HFFc6 (cell line): ENCODE measurements at regions not wholly inside any gene's neighbourhood (a gene's known extent, or its start where the extent isn't known, plus 50 kb on each side); places are given as distances from the start of the nearest gene placed in this dataset.

Source experiments
- DNase-seq: peaks from one replicate; pipeline ENCODE4 v3.0.0-alpha.2; 2018
- H3K27ac Mint-ChIP-seq: 2 replicates; pipeline ENCODE4 v1.8.0; 2020; ENCODE audit warnings: mild to moderate bottlenecking, mixed read lengths
- H3K27me3 Mint-ChIP-seq: 2 replicates; pipeline ENCODE4 v1.8.0; 2021; ENCODE audit warnings: mild to moderate bottlenecking, moderate library complexity, mixed read lengths; ENCODE audit not compliant: insufficient read depth
- H3K36me3 Mint-ChIP-seq: 2 replicates; pipeline ENCODE4 v1.8.0; 2021; ENCODE audit warnings: low read depth, mixed read lengths
- H3K4me1 Mint-ChIP-seq: 2 replicates; pipeline ENCODE4 v1.8.0; 2020; ENCODE audit warnings: low read depth, mixed read lengths
- H3K4me3 Mint-ChIP-seq: 2 replicates; pipeline ENCODE4 v1.8.0; 2020; ENCODE audit warnings: mild to moderate bottlenecking, moderate library complexity, mixed read lengths
- H3K9me3 Mint-ChIP-seq: 2 replicates; pipeline ENCODE4 v1.8.0; 2020; ENCODE audit warnings: mild to moderate bottlenecking, mixed read lengths
- TF ChIP-seq, protein P1 (sequence below): fragments of 200-600 bp; sonication (generic); IDR thresholded peaks from 2 replicates; pipeline ENCODE4 v1.5.0; 2021; ENCODE audit warnings: antibody characterized with exemption, mild to moderate bottlenecking

DNA sequence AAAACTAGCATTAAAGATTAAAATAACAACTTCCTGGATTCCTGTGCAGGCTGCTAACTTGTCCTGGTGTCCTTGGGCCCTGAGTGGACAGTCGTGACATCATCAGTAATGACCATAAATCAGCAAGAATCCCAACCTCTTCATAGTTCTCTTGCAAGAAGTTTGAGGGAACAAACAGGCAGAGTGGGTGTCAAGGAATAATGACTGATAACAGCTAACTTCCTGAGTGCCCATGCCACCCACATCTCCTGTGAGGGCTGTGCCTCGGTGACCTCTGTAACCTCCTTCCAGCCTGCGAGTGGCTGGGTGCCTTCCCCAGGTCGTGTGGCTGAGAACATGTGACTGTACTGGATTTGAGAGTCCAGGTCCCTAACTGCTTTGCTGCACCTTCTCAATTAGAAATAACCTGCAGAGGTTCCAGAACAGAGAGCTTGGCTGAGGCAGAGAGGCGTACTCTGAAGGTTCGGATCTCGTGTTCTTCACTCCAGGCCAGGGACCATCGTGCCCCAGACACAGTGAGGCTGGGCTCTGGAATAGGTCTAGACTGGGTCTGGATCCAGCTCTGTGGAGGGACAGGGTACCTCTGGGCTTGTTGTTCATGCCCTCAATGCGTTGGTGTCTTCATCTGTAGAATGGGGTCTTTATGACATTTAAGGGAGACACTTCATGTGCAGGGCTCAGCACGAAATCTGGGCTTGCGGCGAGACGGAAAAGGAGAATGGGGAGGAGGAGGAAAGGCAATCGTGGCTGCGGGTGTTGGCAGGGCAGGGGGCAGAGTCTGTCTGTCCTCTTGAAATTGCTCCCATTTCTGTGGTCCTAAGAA lies 313.1 kb upstream of the ZNF32 start:
- Mint-ChIP-seq H3K4me3 (no peak overlapping the region), H3K4me1 (peaks cover 46% of the 10 kb centered on the region), H3K27me3 (peaks cover 3% of the 10 kb centered on the region), H3K27ac (no peak overlapping the region), H3K36me3 (no peaks in the 10 kb centered on the region), H3K9me3 (no peaks in the 10 kb centered on the region)
- TF ChIP-seq, protein P1, sequence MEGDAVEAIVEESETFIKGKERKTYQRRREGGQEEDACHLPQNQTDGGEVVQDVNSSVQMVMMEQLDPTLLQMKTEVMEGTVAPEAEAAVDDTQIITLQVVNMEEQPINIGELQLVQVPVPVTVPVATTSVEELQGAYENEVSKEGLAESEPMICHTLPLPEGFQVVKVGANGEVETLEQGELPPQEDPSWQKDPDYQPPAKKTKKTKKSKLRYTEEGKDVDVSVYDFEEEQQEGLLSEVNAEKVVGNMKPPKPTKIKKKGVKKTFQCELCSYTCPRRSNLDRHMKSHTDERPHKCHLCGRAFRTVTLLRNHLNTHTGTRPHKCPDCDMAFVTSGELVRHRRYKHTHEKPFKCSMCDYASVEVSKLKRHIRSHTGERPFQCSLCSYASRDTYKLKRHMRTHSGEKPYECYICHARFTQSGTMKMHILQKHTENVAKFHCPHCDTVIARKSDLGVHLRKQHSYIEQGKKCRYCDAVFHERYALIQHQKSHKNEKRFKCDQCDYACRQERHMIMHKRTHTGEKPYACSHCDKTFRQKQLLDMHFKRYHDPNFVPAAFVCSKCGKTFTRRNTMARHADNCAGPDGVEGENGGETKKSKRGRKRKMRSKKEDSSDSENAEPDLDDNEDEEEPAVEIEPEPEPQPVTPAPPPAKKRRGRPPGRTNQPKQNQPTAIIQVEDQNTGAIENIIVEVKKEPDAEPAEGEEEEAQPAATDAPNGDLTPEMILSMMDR: no peak
- no peak for DNase-seq

DNA sequence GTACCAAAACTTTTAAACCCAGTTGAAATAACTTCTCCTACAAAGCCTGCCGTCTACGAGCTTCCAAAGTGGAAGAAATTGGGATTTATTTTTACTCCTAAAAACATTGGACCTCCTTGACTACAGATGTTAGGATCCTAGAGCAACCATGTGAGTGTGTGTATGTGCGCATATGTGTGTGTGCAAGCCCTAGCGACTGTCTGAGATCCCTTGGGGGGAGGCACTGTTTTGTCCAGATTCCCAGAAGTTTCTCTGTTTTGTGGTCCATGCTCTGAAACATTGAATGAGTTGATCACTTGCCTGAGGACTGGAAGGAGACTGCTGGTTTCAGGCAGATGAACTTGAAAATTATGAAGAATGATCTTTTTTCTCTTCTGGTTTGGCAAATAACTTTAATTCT lies 312.3 kb upstream of the ZNF32 start:
- Mint-ChIP-seq H3K9me3 (no peaks in the 10 kb centered on the region), H3K27ac (no peak overlapping the region), H3K4me3 (no peak overlapping the region), H3K27me3 (peaks cover 3% of the 10 kb centered on the region), H3K4me1 (peaks cover 42% of the 10 kb centered on the region), H3K36me3 (no peaks in the 10 kb centered on the region)
- TF ChIP-seq, protein P1: no peak
- no peak for DNase-seq

DNA sequence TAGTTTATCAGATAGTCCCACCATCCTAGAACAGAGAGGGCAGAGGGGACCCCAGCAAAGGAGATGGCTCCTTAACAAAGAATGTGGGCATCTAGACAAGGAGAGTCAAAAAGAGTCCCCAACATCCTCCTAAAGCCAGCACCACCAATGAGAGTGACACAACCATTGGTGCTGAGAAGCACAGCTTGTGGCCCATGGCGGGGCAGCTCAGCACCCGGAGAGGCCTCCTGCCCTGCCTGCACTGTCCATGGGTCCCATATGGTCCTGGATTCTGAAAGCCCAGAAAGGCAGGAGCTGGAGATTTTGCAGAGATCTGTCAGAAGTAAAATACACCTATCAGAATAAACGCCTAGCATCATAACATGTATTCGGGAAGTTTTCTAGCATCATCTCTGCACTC lies 311.8 kb upstream of the ZNF32 start:
- peaks cover 37% of the 10 kb centered on the region for H3K4me1 Mint-ChIP-seq
- no peak overlapping the region for H3K27ac Mint-ChIP-seq
- H3K4me3 Mint-ChIP-seq: no peak overlapping the region
- TF ChIP-seq, protein P1: no peak
- H3K9me3 Mint-ChIP-seq: no peaks in the 10 kb centered on the region
- no peaks in the 10 kb centered on the region for H3K36me3 Mint-ChIP-seq
- DNase-seq: no peak
- H3K27me3 Mint-ChIP-seq: peaks cover 3% of the 10 kb centered on the region

DNA sequence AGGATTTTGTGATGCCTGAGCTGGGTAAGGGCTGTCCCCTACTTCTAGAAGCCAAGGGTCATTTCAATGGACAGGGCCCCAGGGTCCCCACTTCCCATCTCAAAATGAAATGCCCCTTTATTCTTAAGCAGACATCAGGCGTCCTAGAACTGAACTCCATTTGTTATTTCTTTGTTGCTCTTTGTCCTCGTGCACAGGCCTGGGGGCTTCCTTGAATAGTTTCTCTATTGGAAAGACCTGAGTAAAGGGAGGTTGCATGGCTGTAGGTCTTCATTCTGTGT lies 311.4 kb upstream of the ZNF32 start:
- no peak overlapping the region for H3K27ac Mint-ChIP-seq
- peaks cover 2% of the 10 kb centered on the region for H3K27me3 Mint-ChIP-seq
- TF ChIP-seq, protein P1: no peak
- H3K4me3 Mint-ChIP-seq: no peak overlapping the region
- no peaks in the 10 kb centered on the region for H3K9me3 Mint-ChIP-seq
- H3K36me3 Mint-ChIP-seq: no peaks in the 10 kb centered on the region
- no peak for DNase-seq
- peaks cover 33% of the 10 kb centered on the region for H3K4me1 Mint-ChIP-seq

DNA sequence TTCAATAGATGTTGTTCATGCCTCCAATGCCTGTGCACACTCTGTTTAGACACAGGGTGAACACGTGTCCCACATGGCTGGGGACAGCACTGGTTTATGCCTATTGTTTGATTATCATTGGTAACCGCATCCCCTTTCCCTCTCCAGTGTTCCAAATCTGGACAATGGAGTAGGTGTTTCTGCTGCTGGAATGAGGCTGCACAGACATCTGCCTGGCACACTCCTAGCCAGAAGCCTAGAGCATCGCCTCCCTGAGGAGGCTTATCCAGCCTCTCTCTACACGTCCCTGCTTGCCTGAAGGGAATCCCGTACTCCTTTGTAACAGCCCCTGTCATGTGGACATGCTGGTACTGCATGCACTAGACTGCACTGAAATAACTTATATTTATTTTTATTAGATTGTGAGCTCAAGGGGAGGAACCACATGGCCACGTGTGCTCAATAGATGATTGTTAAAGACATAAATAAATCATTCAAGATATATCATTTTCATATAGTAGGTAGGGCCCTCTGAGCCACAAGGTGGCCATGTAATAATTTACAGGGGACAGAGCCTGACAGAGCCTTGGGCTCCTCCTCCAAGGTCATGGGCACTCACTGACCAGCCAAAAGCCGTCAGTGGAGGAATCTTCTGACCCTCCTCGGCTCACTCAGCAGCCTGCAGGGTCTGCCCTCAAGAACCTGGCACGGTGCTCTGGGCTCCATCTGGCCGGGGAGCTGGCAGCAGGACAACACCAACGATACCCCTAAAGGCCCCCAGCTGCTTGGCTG lies 310.9 kb upstream of the ZNF32 start:
- no peaks in the 10 kb centered on the region for H3K36me3 Mint-ChIP-seq
- H3K27ac Mint-ChIP-seq: no peak overlapping the region
- peaks cover 3% of the 10 kb centered on the region; the same call in 1 of the 2 replicates for H3K27me3 Mint-ChIP-seq
- DNase-seq: no peak
- TF ChIP-seq, protein P1: no peak
- H3K9me3 Mint-ChIP-seq: no peaks in the 10 kb centered on the region
- no peak overlapping the region for H3K4me3 Mint-ChIP-seq
- H3K4me1 Mint-ChIP-seq: peaks cover 28% of the 10 kb centered on the region
